ENCODE measurements at regions not wholly inside any gene's neighbourhood (a gene's known extent, or its start where the extent isn't known, plus 50 kb on each side); places are given as distances from the start of the nearest gene placed in this dataset.
"Not testable (repeated sequence)": the region's sequence is repeated elsewhere in the genome, so short reads cannot be mapped to it uniquely, and the experiment has no call there.

GRCh38 chr20:40911152-40911551 lies 117.5 kb upstream of the TOP1 start:
- not testable (repeated sequence) for TF ChIP-seq CTCF (IDR thresholded peaks at IDR 0.05; ENCODE audit: insufficient read depth, low read depth, low read length); EZH2 (IDR thresholded peaks at IDR 0.05; ENCODE audit: insufficient read depth, low read length)
